Neural progenitor cell (in vitro differentiated cells): ENCODE measurements at regions not wholly inside any gene's neighbourhood (a gene's known extent, or its start where the extent isn't known, plus 50 kb on each side); places are given as distances from the start of the nearest gene placed in this dataset.

Source experiments
- DNase-seq: peaks from one replicate; pipeline ENCODE4 v3.0.0-alpha.2; 2016; ENCODE audit warnings: low spot score
- H2AFZ ChIP-seq: fragments of 200-600 bp; sonication (generic); replicated peaks from 2 replicates; pipeline ENCODE4 v1.6.1; 2016; ENCODE audit warnings: antibody characterized with exemption
- H3F3A ChIP-seq: fragments of 200-600 bp; sonication (generic); 2 replicates; pipeline ENCODE4 v1.6.1; 2016; ENCODE audit warnings: antibody characterized with exemption, low read depth
- H3K27ac ChIP-seq: fragments of 200-600 bp; sonication (generic); 2 replicates; pipeline ENCODE4 v1.5.1; 2016; ENCODE audit warnings: mild to moderate bottlenecking
- H3K27me3 ChIP-seq: fragments of 200-600 bp; sonication (generic); 2 replicates; pipeline ENCODE4 v1.6.1; 2016; ENCODE audit warnings: mild to moderate bottlenecking, moderate library complexity
- H3K36me3 ChIP-seq: fragments of 200-600 bp; sonication (generic); 2 replicates; pipeline ENCODE4 v1.5.1; 2016
- H3K4me1 ChIP-seq: fragments of 200-600 bp; sonication (generic); 2 replicates; pipeline ENCODE4 v1.6.1; 2016; ENCODE audit warnings: mixed run types
- H3K4me2 ChIP-seq: fragments of 200-600 bp; sonication (generic); 2 replicates; pipeline ENCODE4 v1.6.1; 2016
- H3K4me3 ChIP-seq: fragments of 200-600 bp; sonication (generic); 2 replicates; pipeline ENCODE4 v1.5.1; 2016
- H3K79me2 ChIP-seq: fragments of 200-600 bp; sonication (generic); 2 replicates; pipeline ENCODE4 v1.6.1; 2016; ENCODE audit warnings: low read depth
- H3K9ac ChIP-seq: fragments of 200-600 bp; sonication (generic); 2 replicates; pipeline ENCODE4 v1.6.1; 2016
- H3K9me3 ChIP-seq: fragments of 200-600 bp; sonication (generic); 2 replicates; pipeline ENCODE4 v1.5.1; 2016; ENCODE audit warnings: low read depth
- H4K20me1 ChIP-seq: fragments of 200-600 bp; sonication (generic); 2 replicates; pipeline ENCODE4 v1.6.1; 2016; ENCODE audit warnings: low read depth
- H3K27ac Mint-ChIP-seq: 3 replicates; pipeline ENCODE4 v1.8.0; 2021; ENCODE audit warnings: mixed read lengths
- H3K27me3 Mint-ChIP-seq: 2 replicates; pipeline ENCODE4 v1.8.0; 2022; ENCODE audit warnings: low read depth, mild to moderate bottlenecking, inconsistent platforms, moderate library complexity, mixed read lengths; ENCODE audit not compliant: insufficient read depth
- H3K36me3 Mint-ChIP-seq: 3 replicates; pipeline ENCODE4 v1.8.0; 2021; ENCODE audit warnings: mixed read lengths
- H3K4me1 Mint-ChIP-seq: 3 replicates; pipeline ENCODE4 v1.8.0; 2021; ENCODE audit warnings: mixed read lengths
- H3K4me3 Mint-ChIP-seq: 3 replicates; pipeline ENCODE4 v1.8.0; 2021; ENCODE audit warnings: mild to moderate bottlenecking, moderate library complexity, mixed read lengths
- H3K9me3 Mint-ChIP-seq: 3 replicates; pipeline ENCODE4 v1.8.0; 2020; ENCODE audit warnings: mixed read lengths
- EZH2 ChIP-seq: fragments of 200-600 bp; sonication (generic); IDR thresholded peaks from 2 replicates; pipeline ENCODE4 v1.6.1; 2017; ENCODE audit warnings: antibody characterized with exemption, mild to moderate bottlenecking, moderate library complexity
- EZH2phosphoT487 ChIP-seq: fragments of 200-600 bp; sonication (generic); IDR thresholded peaks from 2 replicates; pipeline ENCODE4 v1.6.1; 2017; ENCODE audit warnings: antibody characterized with exemption
- TF ChIP-seq, protein P1 (sequence below): fragments of 200-600 bp; sonication (generic); IDR thresholded peaks from 2 replicates; pipeline ENCODE4 v1.5.1; 2017; ENCODE audit warnings: antibody characterized with exemption, mild to moderate bottlenecking

DNA sequence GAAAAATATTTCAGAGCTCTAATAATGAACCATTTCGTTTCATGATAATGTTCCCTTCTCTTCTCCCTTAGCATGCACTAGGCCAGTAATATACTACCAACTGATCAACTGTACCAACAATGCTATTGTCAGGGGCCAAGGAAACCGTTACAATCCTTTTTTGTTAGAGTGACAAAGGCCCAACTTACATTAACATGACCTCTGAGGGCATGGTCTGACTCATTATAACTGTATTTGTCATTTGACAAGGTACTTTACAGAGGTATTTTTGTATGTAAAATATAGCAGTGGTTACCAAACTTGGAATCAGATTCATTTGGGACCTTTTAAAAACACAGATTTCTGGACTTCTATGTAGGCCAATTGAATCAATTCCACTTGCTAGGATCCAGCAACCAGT lies 102.6 kb upstream of the RRP15 start:
- H4K20me1 ChIP-seq: no peaks in the 10 kb centered on the region
- Mint-ChIP-seq H3K4me1 (no peaks in the 10 kb centered on the region), H3K4me3 (no peak overlapping the region), H3K27ac (no peak overlapping the region), H3K9me3 (no peaks in the 10 kb centered on the region), H3K27me3 (no peaks in the 10 kb centered on the region), H3K36me3 (no peaks in the 10 kb centered on the region)
- TF ChIP-seq EZH2phosphoT487: no peak
- no peak for TF ChIP-seq EZH2
- TF ChIP-seq, protein P1, sequence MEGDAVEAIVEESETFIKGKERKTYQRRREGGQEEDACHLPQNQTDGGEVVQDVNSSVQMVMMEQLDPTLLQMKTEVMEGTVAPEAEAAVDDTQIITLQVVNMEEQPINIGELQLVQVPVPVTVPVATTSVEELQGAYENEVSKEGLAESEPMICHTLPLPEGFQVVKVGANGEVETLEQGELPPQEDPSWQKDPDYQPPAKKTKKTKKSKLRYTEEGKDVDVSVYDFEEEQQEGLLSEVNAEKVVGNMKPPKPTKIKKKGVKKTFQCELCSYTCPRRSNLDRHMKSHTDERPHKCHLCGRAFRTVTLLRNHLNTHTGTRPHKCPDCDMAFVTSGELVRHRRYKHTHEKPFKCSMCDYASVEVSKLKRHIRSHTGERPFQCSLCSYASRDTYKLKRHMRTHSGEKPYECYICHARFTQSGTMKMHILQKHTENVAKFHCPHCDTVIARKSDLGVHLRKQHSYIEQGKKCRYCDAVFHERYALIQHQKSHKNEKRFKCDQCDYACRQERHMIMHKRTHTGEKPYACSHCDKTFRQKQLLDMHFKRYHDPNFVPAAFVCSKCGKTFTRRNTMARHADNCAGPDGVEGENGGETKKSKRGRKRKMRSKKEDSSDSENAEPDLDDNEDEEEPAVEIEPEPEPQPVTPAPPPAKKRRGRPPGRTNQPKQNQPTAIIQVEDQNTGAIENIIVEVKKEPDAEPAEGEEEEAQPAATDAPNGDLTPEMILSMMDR: no peak
- no peak overlapping the region for H3K9ac ChIP-seq
- H3K27ac ChIP-seq: no peak overlapping the region
- H3K79me2 ChIP-seq: no peaks in the 10 kb centered on the region
- no peak overlapping the region for H2AFZ ChIP-seq
- H3K4me1 ChIP-seq: no peaks in the 10 kb centered on the region
- no peak overlapping the region for H3K4me3 ChIP-seq
- H3K27me3 ChIP-seq: no peaks in the 10 kb centered on the region
- H3K4me2 ChIP-seq: no peak overlapping the region
- DNase-seq: no peak
- no peaks in the 10 kb centered on the region for H3K9me3 ChIP-seq
- no peaks in the 10 kb centered on the region for H3K36me3 ChIP-seq
- H3F3A ChIP-seq: no peaks in the 10 kb centered on the region

DNA sequence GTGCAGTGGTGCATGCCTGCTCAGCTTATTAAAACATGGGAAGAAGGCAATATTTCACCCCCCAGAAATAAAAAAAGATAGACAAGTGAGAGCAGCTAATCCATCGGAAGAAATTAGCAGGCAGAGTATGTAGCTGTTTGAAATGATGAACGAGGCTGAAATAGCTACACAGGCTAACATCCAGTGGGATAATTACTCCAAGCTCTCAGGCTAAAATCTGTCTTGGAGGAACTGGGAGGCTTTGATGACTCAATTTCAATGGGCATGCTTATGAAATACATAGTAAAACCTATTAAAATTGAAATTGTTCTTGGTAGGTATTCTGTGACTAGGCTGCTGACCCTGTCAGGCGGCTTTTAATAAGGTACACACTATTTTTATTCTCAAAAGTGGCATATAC lies 84.1 kb upstream of the RRP15 start:
- Mint-ChIP-seq H3K4me3 (no peak overlapping the region), H3K4me1 (peaks cover 8% of the 10 kb centered on the region), H3K36me3 (no peaks in the 10 kb centered on the region), H3K9me3 (no peaks in the 10 kb centered on the region), H3K27ac (no peak overlapping the region), H3K27me3 (peaks cover 4% of the 10 kb centered on the region)
- Histone ChIP-seq H4K20me1 (no peaks in the 10 kb centered on the region), H3K79me2 (no peaks in the 10 kb centered on the region), H3K4me1 (no peaks in the 10 kb centered on the region), H3K9ac (no peak overlapping the region), H3K4me2 (no peak overlapping the region), H3F3A (no peaks in the 10 kb centered on the region), H3K27me3 (no peaks in the 10 kb centered on the region), H3K4me3 (no peak overlapping the region), H3K36me3 (no peaks in the 10 kb centered on the region), H3K9me3 (no peaks in the 10 kb centered on the region), H2AFZ (no peak overlapping the region), H3K27ac (no peak overlapping the region)
- no peak for TF ChIP-seq EZH2phosphoT487
- TF ChIP-seq, protein P1: no peak
- no peak for TF ChIP-seq EZH2
- DNase-seq: no peak

DNA sequence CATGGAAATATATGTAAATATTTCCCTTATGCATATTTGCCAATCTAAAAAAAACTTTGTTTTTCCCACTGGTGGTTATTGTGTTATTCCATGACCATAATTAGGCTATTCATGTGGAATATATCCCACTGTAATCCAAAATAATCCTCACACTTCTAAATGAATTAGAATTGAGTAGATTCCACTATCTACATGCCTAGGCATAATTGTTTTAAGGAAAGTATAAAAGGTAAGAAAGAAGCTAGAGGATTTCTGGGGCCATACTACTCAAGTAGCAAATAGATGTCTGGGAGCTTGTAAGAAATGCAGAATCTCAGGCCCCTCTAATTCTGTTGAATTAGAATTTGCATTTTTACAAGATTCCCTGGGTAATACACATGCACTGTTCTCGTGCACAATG lies 83.5 kb upstream of the RRP15 start:
- no peaks in the 10 kb centered on the region for H3K79me2 ChIP-seq
- no peaks in the 10 kb centered on the region for H3K27me3 ChIP-seq
- Mint-ChIP-seq H3K4me1 (peaks cover 8% of the 10 kb centered on the region), H3K36me3 (no peaks in the 10 kb centered on the region), H3K9me3 (no peaks in the 10 kb centered on the region), H3K27me3 (peaks cover 4% of the 10 kb centered on the region), H3K4me3 (no peak overlapping the region), H3K27ac (no peak overlapping the region)
- no peak overlapping the region for H3K27ac ChIP-seq
- H3K4me1 ChIP-seq: no peaks in the 10 kb centered on the region
- no peak overlapping the region for H3K9ac ChIP-seq
- no peak overlapping the region for H2AFZ ChIP-seq
- H3K9me3 ChIP-seq: no peaks in the 10 kb centered on the region
- DNase-seq: no peak
- H3K36me3 ChIP-seq: no peaks in the 10 kb centered on the region
- TF ChIP-seq, protein P1: no peak
- TF ChIP-seq EZH2: no peak
- TF ChIP-seq EZH2phosphoT487: no peak
- H3F3A ChIP-seq: no peaks in the 10 kb centered on the region
- no peak overlapping the region for H3K4me2 ChIP-seq
- H4K20me1 ChIP-seq: no peaks in the 10 kb centered on the region
- no peak overlapping the region for H3K4me3 ChIP-seq

DNA sequence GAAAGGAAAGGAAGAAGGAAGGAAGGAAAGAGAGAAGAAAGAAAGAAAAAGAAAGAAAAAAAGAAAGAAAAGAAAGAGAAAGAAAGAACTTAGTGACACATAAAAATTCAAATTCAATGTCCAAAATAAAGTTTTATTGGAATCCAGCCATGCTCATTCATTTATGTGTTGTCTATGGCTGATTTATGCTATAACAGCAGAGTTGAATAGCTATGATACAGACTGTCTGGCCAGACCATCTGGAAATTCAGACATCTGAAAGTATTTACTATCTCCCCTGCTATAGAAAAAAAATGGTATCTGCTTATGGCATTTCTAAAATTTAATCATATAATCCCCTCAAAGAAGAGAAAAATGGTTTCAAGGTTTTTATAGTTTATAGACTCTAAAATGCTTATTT lies 79.4 kb upstream of the RRP15 start:
- Mint-ChIP-seq H3K4me1 (peaks cover 2% of the 10 kb centered on the region), H3K27me3 (peaks cover 4% of the 10 kb centered on the region), H3K4me3 (no peak overlapping the region)

More for the DNA sequence above, 79.4 kb upstream of the RRP15 start:
- Histone ChIP-seq H3K4me3 (no peak overlapping the region), H3K9ac (no peak overlapping the region), H3K79me2 (no peaks in the 10 kb centered on the region), H2AFZ (no peak overlapping the region), H3K4me2 (no peak overlapping the region), H3K4me1 (no peaks in the 10 kb centered on the region), H3K9me3 (no peaks in the 10 kb centered on the region), H3K27ac (no peak overlapping the region), H3F3A (no peaks in the 10 kb centered on the region), H3K36me3 (no peaks in the 10 kb centered on the region), H4K20me1 (no peaks in the 10 kb centered on the region), H3K27me3 (no peaks in the 10 kb centered on the region)
- Mint-ChIP-seq H3K27ac (no peak overlapping the region), H3K9me3 (no peaks in the 10 kb centered on the region), H3K36me3 (no peaks in the 10 kb centered on the region)
- no peak for DNase-seq
- TF ChIP-seq EZH2phosphoT487 (no peak), EZH2 (no peak)
- TF ChIP-seq, protein P1: no peak
